ENCODE measurements at regions not wholly inside any gene's neighbourhood (a gene's known extent, or its start where the extent isn't known, plus 50 kb on each side); places are given as distances from the start of the nearest gene placed in this dataset.

DNA sequence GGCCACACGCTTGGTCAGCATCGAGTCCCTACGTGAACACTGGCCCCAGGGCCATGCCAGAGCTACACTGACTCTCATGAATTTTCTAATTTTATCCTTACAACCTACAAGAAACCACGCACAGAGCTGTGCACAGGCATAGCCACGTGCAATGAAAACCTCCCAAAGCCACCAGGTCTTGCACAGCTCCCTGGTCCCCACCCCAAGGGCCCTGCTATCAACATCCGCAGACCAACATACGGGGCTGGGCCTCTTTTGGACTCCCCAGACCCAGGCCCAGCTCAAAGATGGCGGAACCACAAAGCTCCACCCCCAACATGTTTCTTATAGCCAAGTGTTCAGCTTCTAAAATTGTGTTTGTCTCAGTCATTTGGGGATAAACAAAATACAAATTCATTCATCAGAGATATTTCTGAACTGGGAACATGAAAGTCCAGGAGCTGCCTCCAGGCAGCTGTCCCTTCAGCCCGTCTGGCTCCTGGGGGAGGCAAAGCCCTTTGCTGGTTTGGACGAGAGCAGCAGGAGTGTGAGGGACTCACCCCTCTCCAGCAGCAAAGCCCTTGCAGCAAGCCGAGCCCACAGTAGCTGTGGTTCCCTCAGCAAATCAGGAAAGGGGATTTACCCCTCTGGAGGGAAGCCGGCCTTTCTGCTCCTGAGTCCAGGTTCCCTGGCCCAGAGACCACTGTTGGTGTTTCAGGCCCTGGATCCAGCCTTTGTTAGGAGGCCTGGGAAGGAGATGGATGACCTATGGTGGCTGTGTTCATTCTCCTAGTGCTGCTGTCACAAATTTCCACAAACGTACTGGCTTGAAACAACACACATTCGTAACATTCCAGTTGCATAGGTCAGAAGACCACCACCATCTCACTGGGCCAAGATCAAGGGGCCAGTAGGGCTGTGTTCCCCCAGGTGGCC lies 75.1 kb downstream of the OAT start:
- Histone ChIP-seq H3K4me3 (ENCODE audit: low read length) (no peak overlapping the region), H3K36me3 (ENCODE audit: control insufficient read depth, low read length) (no peaks in the 10 kb centered on the region), H3K9me3 (ENCODE audit: control insufficient read depth, insufficient read depth, low read length) (no peaks in the 10 kb centered on the region), H3K27ac (ENCODE audit: low read depth, low read length) (no peak overlapping the region), H4K20me1 (ENCODE audit: control insufficient read depth, insufficient read depth, low read depth, low read length) (no peaks in the 10 kb centered on the region), H3K79me2 (ENCODE audit: control insufficient read depth, low read length) (no peaks in the 10 kb centered on the region), H3K4me1 (ENCODE audit: control insufficient read depth, low read length) (peaks cover 15% of the 10 kb centered on the region), H3F3A (ENCODE audit: control insufficient read depth, insufficient read depth) (no peaks in the 10 kb centered on the region), H3K27me3 (ENCODE audit: control insufficient read depth, low read length) (no peaks in the 10 kb centered on the region), H3K4me2 (ENCODE audit: low read length) (no peak overlapping the region), H3K9me2 (replicated peaks; ENCODE audit: control insufficient read depth, low read length) (no peaks in the 10 kb centered on the region)
- TF ChIP-seq EZH2phosphoT487 (IDR thresholded peaks at IDR 0.05; ENCODE audit: borderline replicate concordance, low read length) = no peak
- TF ChIP-seq, protein P1, sequence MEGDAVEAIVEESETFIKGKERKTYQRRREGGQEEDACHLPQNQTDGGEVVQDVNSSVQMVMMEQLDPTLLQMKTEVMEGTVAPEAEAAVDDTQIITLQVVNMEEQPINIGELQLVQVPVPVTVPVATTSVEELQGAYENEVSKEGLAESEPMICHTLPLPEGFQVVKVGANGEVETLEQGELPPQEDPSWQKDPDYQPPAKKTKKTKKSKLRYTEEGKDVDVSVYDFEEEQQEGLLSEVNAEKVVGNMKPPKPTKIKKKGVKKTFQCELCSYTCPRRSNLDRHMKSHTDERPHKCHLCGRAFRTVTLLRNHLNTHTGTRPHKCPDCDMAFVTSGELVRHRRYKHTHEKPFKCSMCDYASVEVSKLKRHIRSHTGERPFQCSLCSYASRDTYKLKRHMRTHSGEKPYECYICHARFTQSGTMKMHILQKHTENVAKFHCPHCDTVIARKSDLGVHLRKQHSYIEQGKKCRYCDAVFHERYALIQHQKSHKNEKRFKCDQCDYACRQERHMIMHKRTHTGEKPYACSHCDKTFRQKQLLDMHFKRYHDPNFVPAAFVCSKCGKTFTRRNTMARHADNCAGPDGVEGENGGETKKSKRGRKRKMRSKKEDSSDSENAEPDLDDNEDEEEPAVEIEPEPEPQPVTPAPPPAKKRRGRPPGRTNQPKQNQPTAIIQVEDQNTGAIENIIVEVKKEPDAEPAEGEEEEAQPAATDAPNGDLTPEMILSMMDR (IDR thresholded peaks at IDR 0.05; ENCODE audit: low read depth, low read length, poor library complexity, severe bottlenecking) = no peak

DNA sequence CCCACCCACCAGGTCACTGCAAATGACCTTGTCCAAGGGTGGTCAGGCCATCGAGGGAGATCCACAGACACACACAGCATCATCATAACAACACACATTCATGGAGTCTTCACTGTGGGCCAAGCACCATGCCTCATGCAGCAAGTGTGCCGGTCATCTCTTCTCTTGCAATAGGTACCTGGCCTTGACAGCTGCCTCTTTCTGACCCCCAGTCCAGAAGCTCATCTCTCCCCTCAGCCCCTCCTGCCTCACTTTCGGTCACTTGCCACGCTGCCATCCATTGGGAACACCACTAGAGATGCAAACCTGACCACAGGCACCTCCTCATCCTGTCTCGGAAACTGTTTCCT lies 75.9 kb downstream of the OAT start:
- H4K20me1 ChIP-seq (ENCODE audit: control insufficient read depth, insufficient read depth, low read depth, low read length) = no peaks in the 10 kb centered on the region
- H3F3A ChIP-seq (ENCODE audit: control insufficient read depth, insufficient read depth) = no peaks in the 10 kb centered on the region
- H3K9me2 ChIP-seq (replicated peaks; ENCODE audit: control insufficient read depth, low read length) = no peaks in the 10 kb centered on the region
- H3K9me3 ChIP-seq (ENCODE audit: control insufficient read depth, insufficient read depth, low read length) = no peaks in the 10 kb centered on the region
- TF ChIP-seq EZH2phosphoT487 (IDR thresholded peaks at IDR 0.05; ENCODE audit: borderline replicate concordance, low read length) = no peak
- TF ChIP-seq, protein P1 (IDR thresholded peaks at IDR 0.05; ENCODE audit: low read depth, low read length, poor library complexity, severe bottlenecking) = no peak
- H3K4me2 ChIP-seq (ENCODE audit: low read length) = no peak overlapping the region
- no peaks in the 10 kb centered on the region for H3K79me2 ChIP-seq (ENCODE audit: control insufficient read depth, low read length)
- H3K27me3 ChIP-seq (ENCODE audit: control insufficient read depth, low read length) = no peaks in the 10 kb centered on the region
- H3K27ac ChIP-seq (ENCODE audit: low read depth, low read length) = no peak overlapping the region
- no peak overlapping the region for H3K4me3 ChIP-seq (ENCODE audit: low read length)
- H3K4me1 ChIP-seq (ENCODE audit: control insufficient read depth, low read length) = peaks cover 15% of the 10 kb centered on the region
- no peaks in the 10 kb centered on the region for H3K36me3 ChIP-seq (ENCODE audit: control insufficient read depth, low read length)

DNA sequence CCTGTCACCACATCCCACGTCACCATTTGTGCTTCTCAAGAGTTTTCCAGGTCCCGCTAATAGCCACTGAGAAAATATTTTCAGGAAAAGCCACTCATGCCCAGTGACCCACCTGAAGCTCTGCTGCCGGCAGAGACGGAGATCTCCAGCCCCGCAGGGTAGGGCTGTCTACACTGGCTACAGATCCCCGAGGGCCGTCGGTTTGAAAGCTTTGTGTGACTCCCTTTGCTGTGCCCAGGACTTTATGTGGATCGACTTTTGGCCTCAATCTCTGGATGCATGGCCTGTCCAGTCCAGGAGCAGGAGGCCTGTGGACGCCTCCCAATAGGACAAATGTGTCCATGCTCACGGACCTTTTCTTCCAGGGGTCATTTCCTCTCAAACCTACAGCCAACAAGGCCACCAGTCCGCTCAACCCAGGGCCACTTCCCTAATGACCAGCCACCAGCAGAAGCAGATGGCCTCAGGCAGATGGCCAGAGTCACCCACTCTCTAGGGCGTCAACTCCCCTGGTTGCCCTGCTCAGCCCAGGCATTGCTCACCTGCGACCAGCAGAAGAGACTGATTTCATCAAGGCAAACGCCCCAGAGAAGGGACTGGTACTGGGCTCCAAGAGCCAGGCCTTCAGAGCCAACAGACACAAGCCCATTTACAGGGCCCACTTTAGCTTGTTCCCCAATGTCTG lies 76.4 kb downstream of the OAT start:
- TF ChIP-seq, protein P1 (IDR thresholded peaks at IDR 0.05; ENCODE audit: low read depth, low read length, poor library complexity, severe bottlenecking) = no peak
- no peak for TF ChIP-seq EZH2phosphoT487 (IDR thresholded peaks at IDR 0.05; ENCODE audit: borderline replicate concordance, low read length)
- Histone ChIP-seq H3K36me3 (ENCODE audit: control insufficient read depth, low read length) (no peaks in the 10 kb centered on the region), H3K4me1 (ENCODE audit: control insufficient read depth, low read length) (peaks cover 15% of the 10 kb centered on the region), H3F3A (ENCODE audit: control insufficient read depth, insufficient read depth) (no peaks in the 10 kb centered on the region), H3K9me3 (ENCODE audit: control insufficient read depth, insufficient read depth, low read length) (no peaks in the 10 kb centered on the region), H3K4me2 (ENCODE audit: low read length) (no peak overlapping the region), H4K20me1 (ENCODE audit: control insufficient read depth, insufficient read depth, low read depth, low read length) (no peaks in the 10 kb centered on the region), H3K27me3 (ENCODE audit: control insufficient read depth, low read length) (no peaks in the 10 kb centered on the region), H3K4me3 (ENCODE audit: low read length) (no peak overlapping the region), H3K27ac (ENCODE audit: low read depth, low read length) (no peak overlapping the region), H3K79me2 (ENCODE audit: control insufficient read depth, low read length) (no peaks in the 10 kb centered on the region), H3K9me2 (replicated peaks; ENCODE audit: control insufficient read depth, low read length) (no peaks in the 10 kb centered on the region)
